Natural killer cell (primary cell): ENCODE measurements at regions not wholly inside any gene's neighbourhood (a gene's known extent, or its start where the extent isn't known, plus 50 kb on each side); places are given as distances from the start of the nearest gene placed in this dataset.
"Not testable (repeated sequence)": the region's sequence is repeated elsewhere in the genome, so short reads cannot be mapped to it uniquely, and the experiment has no call there.

Experiments used
- ATAC-seq, 3 donors: fragments of 150-1000 bp in 2 of 3; fragments of 200-7000 bp in 1 of 3; cut with Tn5 transposase; 1 replicate in 1 of 3; 2 replicates in 2 of 3; pipeline ENCODE4 v1.10.0; 2021; ENCODE audit warnings: mild to moderate bottlenecking in 2 of 3, moderate library complexity in 2 of 3
- DNase-seq, 2 donors: peaks; one replicate each; pipeline versions ENCODE4 v3.0.0 to v3.0.0-alpha.2; 2013 to 2021; ENCODE audit warnings: mixed read lengths in 1 of 2
- H3K27ac ChIP-seq: one replicate; pipeline ENCODE4 v1.5.1; 2013; ENCODE audit warnings: mild to moderate bottlenecking, low read length
- H3K27me3 ChIP-seq: one replicate; pipeline ENCODE4 v1.6.1; 2013; ENCODE audit warnings: low read length; ENCODE audit not compliant: control insufficient read depth, insufficient read depth
- H3K36me3 ChIP-seq: one replicate; pipeline ENCODE4 v1.6.1; 2013; ENCODE audit warnings: low read length; ENCODE audit not compliant: control insufficient read depth, insufficient read depth
- H3K4me1 ChIP-seq: one replicate; pipeline ENCODE4 v1.6.1; 2013; ENCODE audit warnings: low read length; ENCODE audit not compliant: control insufficient read depth, insufficient read depth
- H3K4me3 ChIP-seq: one replicate; pipeline ENCODE4 v1.5.1; 2013; ENCODE audit warnings: low read length
- H3K9me3 ChIP-seq: one replicate; pipeline ENCODE4 v1.6.1; 2013; ENCODE audit warnings: low read length; ENCODE audit not compliant: control insufficient read depth, insufficient read depth
- H3K27ac Mint-ChIP-seq, 2 donors: one replicate each; pipeline ENCODE4 v1.8.0; 2022; ENCODE audit warnings: mild to moderate bottlenecking in 2 of 2, mixed read lengths in 2 of 2, moderate library complexity in 1 of 2
- H3K27me3 Mint-ChIP-seq, 2 donors: one replicate each; pipeline ENCODE4 v1.8.0; 2022; ENCODE audit warnings: low read depth in 2 of 2, mixed read lengths in 2 of 2
- H3K36me3 Mint-ChIP-seq: one replicate; pipeline ENCODE4 v1.8.0; 2022; ENCODE audit warnings: mixed read lengths
- H3K4me1 Mint-ChIP-seq, 2 donors: one replicate each; pipeline ENCODE4 v1.8.0; 2022; ENCODE audit warnings: mixed read lengths in 2 of 2
- H3K4me3 Mint-ChIP-seq: one replicate; pipeline ENCODE4 v1.8.0; 2022; ENCODE audit warnings: mild to moderate bottlenecking, moderate library complexity, mixed read lengths
- H3K9me3 Mint-ChIP-seq, 2 donors: one replicate each; pipeline ENCODE4 v1.8.0; 2022; ENCODE audit warnings: mixed read lengths in 2 of 2
- WGBS: methylation state at CpG from one replicate; pipeline ENCODE4 v1.1.7; 2013; ENCODE audit warnings: missing lambda C conversion rate; ENCODE audit not compliant: insufficient coverage; 5-methylcytosine and 5-hydroxymethylcytosine counted together
- intact Hi-C: fragments of 100-400 bp; cut with micrococcal nuclease; formaldehyde crosslinking; loops from one replicate; pipeline ENCODE4 v1.14.2; 2022
- TF ChIP-seq, protein P1 (sequence below): fragments of 200-600 bp; IDR thresholded peaks from one replicate; pipeline ENCODE4 v1.8.0; 2022; ENCODE audit warnings: antibody characterized with exemption

- Histone ChIP-seq H3K36me3 (no peaks in the 10 kb centered on the region), H3K4me3 (no peak overlapping the region), H3K9me3 (no peaks in the 10 kb centered on the region), H3K27me3 (no peaks in the 10 kb centered on the region), H3K27ac (no peak overlapping the region), H3K4me1 (no peaks in the 10 kb centered on the region)
- ATAC-seq, result no peak
- H3K4me3 Mint-ChIP-seq, result no peak overlapping the region
- intact Hi-C loops, result no loop called here
- H3K27ac Mint-ChIP-seq, result no peak overlapping the region
- DNase-seq, result no peak
- H3K27me3 Mint-ChIP-seq, result no peaks in the 10 kb centered on the region
- TF ChIP-seq, protein P1, sequence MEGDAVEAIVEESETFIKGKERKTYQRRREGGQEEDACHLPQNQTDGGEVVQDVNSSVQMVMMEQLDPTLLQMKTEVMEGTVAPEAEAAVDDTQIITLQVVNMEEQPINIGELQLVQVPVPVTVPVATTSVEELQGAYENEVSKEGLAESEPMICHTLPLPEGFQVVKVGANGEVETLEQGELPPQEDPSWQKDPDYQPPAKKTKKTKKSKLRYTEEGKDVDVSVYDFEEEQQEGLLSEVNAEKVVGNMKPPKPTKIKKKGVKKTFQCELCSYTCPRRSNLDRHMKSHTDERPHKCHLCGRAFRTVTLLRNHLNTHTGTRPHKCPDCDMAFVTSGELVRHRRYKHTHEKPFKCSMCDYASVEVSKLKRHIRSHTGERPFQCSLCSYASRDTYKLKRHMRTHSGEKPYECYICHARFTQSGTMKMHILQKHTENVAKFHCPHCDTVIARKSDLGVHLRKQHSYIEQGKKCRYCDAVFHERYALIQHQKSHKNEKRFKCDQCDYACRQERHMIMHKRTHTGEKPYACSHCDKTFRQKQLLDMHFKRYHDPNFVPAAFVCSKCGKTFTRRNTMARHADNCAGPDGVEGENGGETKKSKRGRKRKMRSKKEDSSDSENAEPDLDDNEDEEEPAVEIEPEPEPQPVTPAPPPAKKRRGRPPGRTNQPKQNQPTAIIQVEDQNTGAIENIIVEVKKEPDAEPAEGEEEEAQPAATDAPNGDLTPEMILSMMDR, result no peak
- no peaks in the 10 kb centered on the region for H3K4me1 Mint-ChIP-seq
- no peaks in the 10 kb centered on the region for H3K36me3 Mint-ChIP-seq
- peaks cover 0 to 2% of the 10 kb centered on the region in 2 donors for H3K9me3 Mint-ChIP-seq
- 81% methylated on average over 2 of the region's 2 CpGs for WGBS
Measured at GRCh38 chr9:100819980-100820379, 208.5 kb upstream of the PLPPR1 start.

DNA sequence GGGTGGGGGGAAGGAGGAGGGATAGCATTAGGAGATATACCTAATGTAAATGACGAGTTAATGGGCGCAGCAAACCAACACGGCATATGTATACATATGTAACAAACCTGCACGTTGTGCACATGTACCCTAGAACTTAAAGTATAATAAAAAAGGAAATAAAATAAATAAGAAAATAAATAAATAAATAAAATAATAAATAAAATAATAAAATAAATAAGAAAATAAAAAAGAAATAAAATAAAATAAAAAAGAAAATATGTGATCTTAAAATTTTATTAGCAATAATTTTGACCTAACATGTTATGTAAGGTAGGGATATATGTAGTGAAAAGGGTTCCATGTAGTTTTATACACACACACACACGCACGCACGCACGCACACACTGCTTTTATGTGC lies 195.5 kb upstream of the PLPPR1 start:
- ATAC-seq, H3K36me3 Mint-ChIP-seq, H3K27me3 ChIP-seq, H3K9me3 ChIP-seq, H3K4me3 Mint-ChIP-seq, H3K27ac ChIP-seq, H3K36me3 ChIP-seq, DNase-seq, H3K27ac Mint-ChIP-seq, intact Hi-C loops, H3K4me1 ChIP-seq, H3K4me1 Mint-ChIP-seq, H3K4me3 ChIP-seq, H3K27me3 Mint-ChIP-seq, H3K9me3 Mint-ChIP-seq: not testable (repeated sequence)
- 100% methylated on average over 4 of the region's 8 CpGs for WGBS

DNA sequence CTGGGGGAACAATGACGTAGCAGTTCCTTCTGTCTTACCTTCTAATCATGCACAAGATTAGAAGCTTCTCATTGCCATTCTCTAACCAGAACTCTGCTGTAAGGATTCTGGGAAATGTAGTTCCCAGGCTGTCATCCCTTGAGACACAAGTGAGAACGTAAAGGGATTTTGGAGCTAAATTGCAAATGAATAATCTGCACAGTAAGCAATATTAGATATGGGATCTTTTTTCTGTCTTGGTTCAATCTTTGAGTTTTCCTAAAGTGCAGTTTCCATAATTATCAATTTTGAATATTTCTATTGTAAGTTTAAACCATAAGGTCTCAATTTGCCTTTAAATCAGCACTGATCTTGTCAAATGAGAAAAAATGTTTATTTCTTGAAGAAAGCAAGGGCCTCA lies 189.7 kb upstream of the PLPPR1 start:
- Histone ChIP-seq H3K9me3 (no peaks in the 10 kb centered on the region), H3K4me1 (no peaks in the 10 kb centered on the region), H3K36me3 (no peaks in the 10 kb centered on the region), H3K27ac (no peak overlapping the region), H3K4me3 (no peak overlapping the region), H3K27me3 (no peaks in the 10 kb centered on the region)
- DNase-seq (no peak), ATAC-seq (no peak)
- TF ChIP-seq, protein P1, result no peak
- H3K9me3 Mint-ChIP-seq, result peaks cover 2 to 3% of the 10 kb centered on the region in 2 donors
- H3K27ac Mint-ChIP-seq, result no peak overlapping the region
- no peaks in the 10 kb centered on the region for H3K4me1 Mint-ChIP-seq
- H3K4me3 Mint-ChIP-seq, result no peak overlapping the region
- no peaks in the 10 kb centered on the region for H3K27me3 Mint-ChIP-seq
- WGBS, result 66% methylated on average over 2 of the region's 2 CpGs
- no peaks in the 10 kb centered on the region for H3K36me3 Mint-ChIP-seq
- intact Hi-C loops, result no loop called here

- Histone ChIP-seq H3K4me3 (no peak overlapping the region), H3K36me3 (no peaks in the 10 kb centered on the region), H3K9me3 (no peaks in the 10 kb centered on the region), H3K27me3 (no peaks in the 10 kb centered on the region), H3K4me1 (no peaks in the 10 kb centered on the region), H3K27ac (no peak overlapping the region)
- ATAC-seq (no peak), DNase-seq (no peak)
- no peaks in the 10 kb centered on the region for H3K36me3 Mint-ChIP-seq
- no peak overlapping the region for H3K27ac Mint-ChIP-seq
- TF ChIP-seq, protein P1, result no peak
- H3K4me1 Mint-ChIP-seq, result no peaks in the 10 kb centered on the region
- peaks cover 4 to 6% of the 10 kb centered on the region in 2 donors for H3K9me3 Mint-ChIP-seq
- peaks cover 0 to 2% of the 10 kb centered on the region in 2 donors for H3K27me3 Mint-ChIP-seq
- H3K4me3 Mint-ChIP-seq, result no peak overlapping the region
- intact Hi-C loops, result no loop called here
Measured at GRCh38 chr9:100848726-100849125, 179.8 kb upstream of the PLPPR1 start.
